ENCODE measurements at regions not wholly inside any gene's neighbourhood (a gene's known extent, or its start where the extent isn't known, plus 50 kb on each side); places are given as distances from the start of the nearest gene placed in this dataset.

DNA sequence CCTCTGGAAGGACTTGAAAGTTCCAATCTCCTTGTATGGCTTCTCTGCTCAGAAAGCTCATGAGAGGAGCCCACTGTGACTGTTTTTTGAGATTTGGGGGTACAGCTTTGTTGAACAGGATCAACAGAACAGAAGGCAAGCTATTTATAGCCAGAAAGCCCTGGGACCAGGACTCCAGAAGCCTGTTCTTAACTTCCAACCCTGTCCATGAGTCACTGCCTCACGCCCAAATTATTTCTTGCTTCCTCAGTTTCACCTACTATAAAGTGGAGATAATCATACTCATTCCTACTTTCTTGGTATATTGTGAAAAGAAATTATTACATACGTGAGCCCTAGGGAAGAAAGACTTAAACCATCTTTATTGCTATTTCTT, 100.9 kb upstream of the MARCKS start:
- H3K4me3 ChIP-seq (replicated peaks; ENCODE audit: low read depth, low read length): no peak overlapping the region
- no peak for DNase-seq (ENCODE audit: low read depth)
- TF ChIP-seq, protein P1, sequence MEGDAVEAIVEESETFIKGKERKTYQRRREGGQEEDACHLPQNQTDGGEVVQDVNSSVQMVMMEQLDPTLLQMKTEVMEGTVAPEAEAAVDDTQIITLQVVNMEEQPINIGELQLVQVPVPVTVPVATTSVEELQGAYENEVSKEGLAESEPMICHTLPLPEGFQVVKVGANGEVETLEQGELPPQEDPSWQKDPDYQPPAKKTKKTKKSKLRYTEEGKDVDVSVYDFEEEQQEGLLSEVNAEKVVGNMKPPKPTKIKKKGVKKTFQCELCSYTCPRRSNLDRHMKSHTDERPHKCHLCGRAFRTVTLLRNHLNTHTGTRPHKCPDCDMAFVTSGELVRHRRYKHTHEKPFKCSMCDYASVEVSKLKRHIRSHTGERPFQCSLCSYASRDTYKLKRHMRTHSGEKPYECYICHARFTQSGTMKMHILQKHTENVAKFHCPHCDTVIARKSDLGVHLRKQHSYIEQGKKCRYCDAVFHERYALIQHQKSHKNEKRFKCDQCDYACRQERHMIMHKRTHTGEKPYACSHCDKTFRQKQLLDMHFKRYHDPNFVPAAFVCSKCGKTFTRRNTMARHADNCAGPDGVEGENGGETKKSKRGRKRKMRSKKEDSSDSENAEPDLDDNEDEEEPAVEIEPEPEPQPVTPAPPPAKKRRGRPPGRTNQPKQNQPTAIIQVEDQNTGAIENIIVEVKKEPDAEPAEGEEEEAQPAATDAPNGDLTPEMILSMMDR (IDR thresholded peaks at IDR 0.05; ENCODE audit: low read length, missing control alignments): no peak

DNA sequence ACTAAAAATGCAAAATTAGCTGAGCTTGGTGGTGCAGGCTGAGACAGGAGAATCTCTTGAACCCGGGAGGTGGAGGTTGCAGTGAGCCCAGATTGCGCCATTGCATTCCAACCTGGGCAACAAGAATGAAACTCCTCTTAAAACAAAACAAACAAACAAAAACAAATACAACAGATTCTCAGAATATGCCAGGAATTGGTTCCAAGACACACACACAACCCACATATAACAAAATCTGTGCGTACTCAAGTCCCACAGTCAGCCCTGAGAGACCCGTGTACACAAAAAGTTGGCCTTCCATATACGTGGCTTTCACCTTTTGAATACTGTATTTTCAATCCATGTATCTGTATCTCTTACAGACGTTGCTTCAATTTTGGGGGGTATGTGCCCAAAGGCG, 98.9 kb upstream of the MARCKS start:
- no peak overlapping the region for H3K4me3 ChIP-seq (replicated peaks; ENCODE audit: low read depth, low read length)
- TF ChIP-seq, protein P1 (IDR thresholded peaks at IDR 0.05; ENCODE audit: low read length, missing control alignments): no peak
- no peak for DNase-seq (ENCODE audit: low read depth)

DNA sequence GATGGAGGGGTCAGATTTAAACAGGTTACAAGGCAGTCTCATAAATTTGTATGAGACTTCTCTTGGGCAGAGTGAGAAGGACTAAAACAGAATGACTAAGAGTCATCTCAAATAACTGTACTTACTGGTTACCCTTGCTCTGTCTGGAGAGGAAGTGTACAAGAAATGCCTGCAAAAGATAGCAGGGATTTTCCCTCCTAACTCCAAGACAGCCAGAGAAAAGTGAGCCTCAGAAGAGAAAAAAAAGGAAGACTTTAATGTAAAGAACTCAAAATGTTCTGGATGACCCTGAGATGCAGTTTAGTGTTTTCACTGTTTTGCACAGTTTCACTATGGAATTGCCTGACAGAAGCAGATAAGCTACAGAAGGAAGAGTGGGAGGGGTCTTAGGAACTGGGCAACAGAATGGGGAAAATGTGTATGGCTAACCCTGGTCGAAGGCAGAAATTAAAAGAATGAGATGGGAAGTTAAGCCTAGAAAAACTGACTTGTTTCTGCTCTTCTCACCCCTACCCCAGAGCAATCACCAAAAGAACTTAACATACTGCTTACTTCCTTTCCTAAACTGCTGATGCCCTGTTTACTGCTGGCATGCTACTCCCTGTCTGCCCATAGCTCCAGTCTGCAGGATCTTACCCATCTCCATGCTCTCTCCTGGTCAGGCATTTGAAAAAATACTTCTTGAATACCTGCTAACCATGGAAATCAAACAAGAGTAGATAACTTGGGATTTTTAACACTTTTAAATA, 98.1 kb upstream of the MARCKS start:
- TF ChIP-seq, protein P1 (IDR thresholded peaks at IDR 0.05; ENCODE audit: low read length, missing control alignments): no peak
- DNase-seq (ENCODE audit: low read depth): peak; percentile 41
- H3K4me3 ChIP-seq (replicated peaks; ENCODE audit: low read depth, low read length): no peak overlapping the region

DNA sequence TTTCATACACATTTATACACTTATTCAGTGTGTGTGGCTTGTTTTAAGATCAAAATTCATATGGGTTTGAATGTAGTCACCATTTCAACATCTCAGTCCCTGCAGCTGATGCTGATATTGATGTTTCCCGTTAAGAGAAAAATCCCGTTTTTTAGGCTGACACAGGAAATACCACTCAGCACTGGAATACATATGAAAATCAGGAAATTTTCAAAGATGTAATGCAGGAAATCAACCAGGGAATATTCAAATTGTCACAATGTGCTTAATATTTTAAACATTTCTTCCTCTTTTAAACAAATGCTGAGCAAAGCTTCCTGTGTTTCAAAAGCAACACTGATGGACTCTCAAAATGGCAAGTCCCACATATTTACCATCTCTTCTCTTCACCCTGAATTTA, 94.5 kb upstream of the MARCKS start:
- DNase-seq (ENCODE audit: low read depth): peak; percentile 52
- TF ChIP-seq, protein P1 (IDR thresholded peaks at IDR 0.05; ENCODE audit: low read length, missing control alignments): no peak
- H3K4me3 ChIP-seq (replicated peaks; ENCODE audit: low read depth, low read length): no peak overlapping the region

DNA sequence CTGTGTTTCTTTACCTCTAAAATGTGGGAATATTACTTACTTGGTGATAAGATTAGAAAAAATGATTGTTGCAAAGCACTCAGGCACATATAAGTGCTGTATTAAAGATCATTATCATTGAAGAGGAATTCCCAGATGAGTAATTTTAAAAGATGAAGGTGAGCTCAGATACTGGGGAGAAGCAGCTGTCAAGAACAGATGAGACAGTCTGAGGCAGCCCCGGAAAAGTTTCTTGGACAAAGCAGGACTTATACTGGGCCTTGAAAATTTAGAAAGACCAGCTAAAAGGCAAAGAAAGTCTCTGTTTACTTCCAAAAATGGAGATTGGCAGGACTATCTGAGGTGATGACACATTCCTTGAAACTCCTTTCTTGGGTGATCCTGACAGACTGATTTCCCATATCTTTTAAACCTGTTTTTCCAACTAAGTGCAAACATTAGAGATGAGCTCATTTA, 93.8 kb upstream of the MARCKS start:
- no peak for DNase-seq (ENCODE audit: low read depth)
- no peak overlapping the region for H3K4me3 ChIP-seq (replicated peaks; ENCODE audit: low read depth, low read length)
- TF ChIP-seq, protein P1 (IDR thresholded peaks at IDR 0.05; ENCODE audit: low read length, missing control alignments): no peak

DNA sequence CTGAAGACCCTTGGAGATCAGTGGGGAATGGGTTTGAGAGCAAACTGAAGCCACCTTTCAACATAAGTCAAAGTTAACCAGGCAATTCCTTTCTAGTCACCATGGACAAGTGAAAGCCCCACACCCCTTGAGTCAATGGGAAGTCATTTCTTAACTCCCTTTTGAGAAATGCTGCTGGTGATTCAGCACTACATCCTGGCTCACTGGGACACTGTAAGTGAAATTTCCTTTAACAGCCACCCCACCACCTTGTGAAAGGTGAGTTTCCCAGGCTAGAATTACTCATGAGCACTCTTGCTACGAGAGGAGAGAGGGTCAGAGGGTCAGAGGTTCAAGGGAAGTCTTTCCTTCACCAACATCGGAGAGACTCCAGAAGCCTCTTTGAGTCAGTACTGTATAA, 93.3 kb upstream of the MARCKS start:
- DNase-seq (ENCODE audit: low read depth): peak; percentile 77
- H3K4me3 ChIP-seq (replicated peaks; ENCODE audit: low read depth, low read length): no peak overlapping the region
- TF ChIP-seq, protein P1 (IDR thresholded peaks at IDR 0.05; ENCODE audit: low read length, missing control alignments): no peak

DNA sequence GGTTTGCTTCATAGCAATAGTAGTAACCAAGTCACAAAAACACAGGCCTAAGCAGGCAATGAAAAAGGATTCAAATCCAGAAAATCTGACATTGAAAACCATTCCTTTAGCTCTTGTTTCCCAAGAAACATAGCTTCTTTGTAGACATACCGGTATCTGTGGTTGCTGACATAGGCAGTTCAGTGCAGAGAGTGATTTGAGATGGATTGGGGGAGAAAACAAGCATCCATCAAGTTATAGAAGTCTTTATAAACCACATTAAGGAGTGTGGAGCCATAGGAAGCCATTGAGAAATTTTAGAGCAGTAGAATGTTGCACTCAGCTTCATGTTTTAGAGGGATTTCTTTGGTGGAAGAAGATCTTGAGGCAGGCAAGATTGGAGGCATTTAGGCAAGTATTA, 91.2 kb upstream of the MARCKS start:
- DNase-seq (ENCODE audit: low read depth): no peak
- no peak overlapping the region for H3K4me3 ChIP-seq (replicated peaks; ENCODE audit: low read depth, low read length)
- TF ChIP-seq, protein P1 (IDR thresholded peaks at IDR 0.05; ENCODE audit: low read length, missing control alignments): no peak
